BLaER1 (cell line): ENCODE measurements at regions not wholly inside any gene's neighbourhood (a gene's known extent, or its start where the extent isn't known, plus 50 kb on each side); places are given as distances from the start of the nearest gene placed in this dataset.

Experiments
- H3K27ac ChIP-seq: shearing (Covaris generic); formaldehyde crosslinking; 2 replicates; pipeline ENCODE4 v1.8.1; 2022
- H3K27me3 ChIP-seq: shearing (Covaris generic); formaldehyde crosslinking; 2 replicates; pipeline ENCODE4 v1.8.1; 2022
- H3K36me3 ChIP-seq: shearing (Covaris generic); formaldehyde crosslinking; 2 replicates; pipeline ENCODE4 v1.8.1; 2022
- H3K4me1 ChIP-seq: shearing (Covaris generic); formaldehyde crosslinking; 2 replicates; pipeline ENCODE4 v1.8.1; 2022
- H3K4me2 ChIP-seq: shearing (Covaris generic); formaldehyde crosslinking; 2 replicates; pipeline ENCODE4 v1.8.1; 2022
- H3K4me3 ChIP-seq: shearing (Covaris generic); formaldehyde crosslinking; 2 replicates; pipeline ENCODE4 v1.8.1; 2022
- H3K9ac ChIP-seq: shearing (Covaris generic); formaldehyde crosslinking; 2 replicates; pipeline ENCODE4 v1.8.1; 2022
- H3K9me3 ChIP-seq: shearing (Covaris generic); formaldehyde crosslinking; 2 replicates; pipeline ENCODE4 v1.8.1; 2022
- H4K20me1 ChIP-seq: shearing (Covaris generic); formaldehyde crosslinking; 2 replicates; pipeline ENCODE4 v1.8.1; 2022
- Cebpa-rat ChIP-seq: shearing (Covaris generic); IDR thresholded peaks from 2 replicates; pipeline ENCODE4 v1.8.1; 2022

GRCh38 chr22:48431536-48432315, 1395.9 kb downstream of the BRD1 start:
- Histone ChIP-seq H3K9me3 (no peaks in the 10 kb centered on the region), H3K9ac (no peak overlapping the region), H3K27me3 (peaks cover 4% of the 10 kb centered on the region; the same call in 1 of the 2 replicates), H3K4me2 (no peak overlapping the region), H3K4me3 (no peak overlapping the region), H4K20me1 (no peaks in the 10 kb centered on the region; the same call in 1 of the 2 replicates), H3K36me3 (no peaks in the 10 kb centered on the region), H3K4me1 (no peaks in the 10 kb centered on the region), H3K27ac (no peak overlapping the region)
- no peak for TF ChIP-seq Cebpa-rat

GRCh38 chr22:48431014-48431413, 1396.7 kb downstream of the BRD1 start:
- H3K27me3 ChIP-seq, result no peaks in the 10 kb centered on the region
- no peaks in the 10 kb centered on the region for H3K9me3 ChIP-seq

GRCh38 chr22:48429446-48430020, 1398.1 kb downstream of the BRD1 start:
- TF ChIP-seq Cebpa-rat, result no peak
- no peaks in the 10 kb centered on the region for H3K4me1 ChIP-seq
- no peak overlapping the region for H3K27ac ChIP-seq
- no peak overlapping the region for H3K4me3 ChIP-seq
- H3K27me3 ChIP-seq, result no peaks in the 10 kb centered on the region
- H4K20me1 ChIP-seq, result no peaks in the 10 kb centered on the region; the same call in 1 of the 2 replicates
- H3K4me2 ChIP-seq, result no peak overlapping the region
- no peaks in the 10 kb centered on the region for H3K9me3 ChIP-seq
- H3K36me3 ChIP-seq, result no peaks in the 10 kb centered on the region
- H3K9ac ChIP-seq, result no peak overlapping the region

More at GRCh38 chr22:48431014-48431413, 1396.7 kb downstream of the BRD1 start:
- Histone ChIP-seq H3K4me2 (no peak overlapping the region), H3K36me3 (no peaks in the 10 kb centered on the region), H3K27ac (no peak overlapping the region), H3K4me3 (no peak overlapping the region), H3K4me1 (no peaks in the 10 kb centered on the region), H3K9ac (no peak overlapping the region), H4K20me1 (no peaks in the 10 kb centered on the region; the same call in 1 of the 2 replicates)
- TF ChIP-seq Cebpa-rat, result no peak

- H3K27ac ChIP-seq, result no peak overlapping the region
Observed at GRCh38 chr22:48428631-48429371, 1398.9 kb downstream of the BRD1 start.

GRCh38 chr22:48427731-48428211, 1399.9 kb downstream of the BRD1 start:
- Histone ChIP-seq H3K9me3 (no peaks in the 10 kb centered on the region), H3K4me1 (no peaks in the 10 kb centered on the region), H3K36me3 (no peaks in the 10 kb centered on the region), H3K9ac (no peak overlapping the region), H3K4me2 (no peak overlapping the region), H4K20me1 (no peaks in the 10 kb centered on the region; the same call in 1 of the 2 replicates), H3K4me3 (no peak overlapping the region), H3K27ac (no peak overlapping the region), H3K27me3 (no peaks in the 10 kb centered on the region)
- TF ChIP-seq Cebpa-rat, result no peak

More at GRCh38 chr22:48428631-48429371, 1398.9 kb downstream of the BRD1 start:
- TF ChIP-seq Cebpa-rat, result no peak
- Histone ChIP-seq H3K9me3 (no peaks in the 10 kb centered on the region), H3K9ac (no peak overlapping the region), H3K4me1 (no peaks in the 10 kb centered on the region), H4K20me1 (no peaks in the 10 kb centered on the region; the same call in 1 of the 2 replicates), H3K4me2 (no peak overlapping the region), H3K4me3 (no peak overlapping the region), H3K27me3 (no peaks in the 10 kb centered on the region), H3K36me3 (no peaks in the 10 kb centered on the region)

GRCh38 chr22:48426466-48427380, 1401.0 kb downstream of the BRD1 start:
- H3K27ac ChIP-seq, result no peak overlapping the region
- no peaks in the 10 kb centered on the region; the same call in 1 of the 2 replicates for H4K20me1 ChIP-seq
- TF ChIP-seq Cebpa-rat, result no peak
- no peaks in the 10 kb centered on the region for H3K27me3 ChIP-seq
- H3K9ac ChIP-seq, result no peak overlapping the region
- H3K4me1 ChIP-seq, result no peaks in the 10 kb centered on the region
- no peak overlapping the region for H3K4me3 ChIP-seq
- H3K9me3 ChIP-seq, result no peaks in the 10 kb centered on the region
- no peaks in the 10 kb centered on the region for H3K36me3 ChIP-seq
- no peak overlapping the region for H3K4me2 ChIP-seq

GRCh38 chr22:48425641-48426040, 1402.0 kb downstream of the BRD1 start:
- Histone ChIP-seq H3K27ac (no peak overlapping the region), H3K9me3 (no peaks in the 10 kb centered on the region), H3K4me1 (peaks cover 4% of the 10 kb centered on the region), H3K36me3 (no peaks in the 10 kb centered on the region), H3K4me2 (no peak overlapping the region), H3K27me3 (no peaks in the 10 kb centered on the region), H3K9ac (no peak overlapping the region), H4K20me1 (no peaks in the 10 kb centered on the region; the same call in 1 of the 2 replicates), H3K4me3 (no peak overlapping the region)
- no peak for TF ChIP-seq Cebpa-rat

GRCh38 chr22:48425091-48425506, 1402.6 kb downstream of the BRD1 start:
- no peak for TF ChIP-seq Cebpa-rat
- no peaks in the 10 kb centered on the region; the same call in 1 of the 2 replicates for H4K20me1 ChIP-seq
- no peaks in the 10 kb centered on the region for H3K36me3 ChIP-seq
- peaks cover 7% of the 10 kb centered on the region for H3K4me1 ChIP-seq
- H3K27me3 ChIP-seq, result no peaks in the 10 kb centered on the region
- no peak overlapping the region for H3K27ac ChIP-seq
- no peak overlapping the region for H3K4me3 ChIP-seq
- no peaks in the 10 kb centered on the region for H3K9me3 ChIP-seq
- H3K9ac ChIP-seq, result no peak overlapping the region
- no peak overlapping the region for H3K4me2 ChIP-seq

- Histone ChIP-seq H3K36me3 (no peaks in the 10 kb centered on the region), H3K9ac (no peak overlapping the region), H3K27me3 (no peaks in the 10 kb centered on the region), H3K27ac (no peak overlapping the region), H3K4me1 (peaks cover 7% of the 10 kb centered on the region), H4K20me1 (no peaks in the 10 kb centered on the region; the same call in 1 of the 2 replicates), H3K4me3 (no peak overlapping the region), H3K9me3 (no peaks in the 10 kb centered on the region), H3K4me2 (no peak overlapping the region)
- TF ChIP-seq Cebpa-rat, result no peak
Observed at GRCh38 chr22:48424661-48425060, 1403.0 kb downstream of the BRD1 start.
